ENCODE measurements at regions not wholly inside any gene's neighbourhood (a gene's known extent, or its start where the extent isn't known, plus 50 kb on each side); places are given as distances from the start of the nearest gene placed in this dataset.

DNA sequence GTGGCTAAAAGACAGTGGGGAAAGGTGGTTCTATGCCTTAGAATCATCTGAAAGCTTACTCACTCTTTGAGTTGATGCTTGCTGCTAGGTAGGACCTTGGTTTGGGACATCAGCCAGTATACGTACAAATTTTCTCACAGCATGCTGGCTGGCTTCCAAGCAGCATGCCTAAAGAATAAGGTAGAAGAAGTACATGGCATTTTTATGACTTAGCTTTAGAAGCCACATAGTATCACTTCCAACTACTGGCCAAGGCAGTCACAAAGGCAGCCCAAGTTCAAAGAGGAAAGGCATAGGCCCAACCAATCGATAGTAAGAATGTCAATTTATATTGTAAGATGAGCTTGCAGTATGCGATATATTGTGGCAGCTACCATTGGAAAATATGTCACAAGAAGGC, 284.2 kb upstream of the CAND1 start:
- H3K9me3 ChIP-seq = no peaks in the 10 kb centered on the region
- intact Hi-C loops (cut with DNase I) = no loop called here
- H3K4me1 ChIP-seq = no peaks in the 10 kb centered on the region
- H3K36me3 ChIP-seq = no peaks in the 10 kb centered on the region
- no peak overlapping the region for H3K9ac ChIP-seq (ENCODE audit: low read depth in 2 of 2, low read length in 2 of 2)
- no peaks in the 10 kb centered on the region for H3K27me3 ChIP-seq
- no peak for DNase-seq
- TF ChIP-seq, protein P1, sequence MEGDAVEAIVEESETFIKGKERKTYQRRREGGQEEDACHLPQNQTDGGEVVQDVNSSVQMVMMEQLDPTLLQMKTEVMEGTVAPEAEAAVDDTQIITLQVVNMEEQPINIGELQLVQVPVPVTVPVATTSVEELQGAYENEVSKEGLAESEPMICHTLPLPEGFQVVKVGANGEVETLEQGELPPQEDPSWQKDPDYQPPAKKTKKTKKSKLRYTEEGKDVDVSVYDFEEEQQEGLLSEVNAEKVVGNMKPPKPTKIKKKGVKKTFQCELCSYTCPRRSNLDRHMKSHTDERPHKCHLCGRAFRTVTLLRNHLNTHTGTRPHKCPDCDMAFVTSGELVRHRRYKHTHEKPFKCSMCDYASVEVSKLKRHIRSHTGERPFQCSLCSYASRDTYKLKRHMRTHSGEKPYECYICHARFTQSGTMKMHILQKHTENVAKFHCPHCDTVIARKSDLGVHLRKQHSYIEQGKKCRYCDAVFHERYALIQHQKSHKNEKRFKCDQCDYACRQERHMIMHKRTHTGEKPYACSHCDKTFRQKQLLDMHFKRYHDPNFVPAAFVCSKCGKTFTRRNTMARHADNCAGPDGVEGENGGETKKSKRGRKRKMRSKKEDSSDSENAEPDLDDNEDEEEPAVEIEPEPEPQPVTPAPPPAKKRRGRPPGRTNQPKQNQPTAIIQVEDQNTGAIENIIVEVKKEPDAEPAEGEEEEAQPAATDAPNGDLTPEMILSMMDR (IDR thresholded peaks at IDR 0.05) = no peak
- H3K4me3 ChIP-seq = no peak overlapping the region
- H3K27ac ChIP-seq = no peak overlapping the region

DNA sequence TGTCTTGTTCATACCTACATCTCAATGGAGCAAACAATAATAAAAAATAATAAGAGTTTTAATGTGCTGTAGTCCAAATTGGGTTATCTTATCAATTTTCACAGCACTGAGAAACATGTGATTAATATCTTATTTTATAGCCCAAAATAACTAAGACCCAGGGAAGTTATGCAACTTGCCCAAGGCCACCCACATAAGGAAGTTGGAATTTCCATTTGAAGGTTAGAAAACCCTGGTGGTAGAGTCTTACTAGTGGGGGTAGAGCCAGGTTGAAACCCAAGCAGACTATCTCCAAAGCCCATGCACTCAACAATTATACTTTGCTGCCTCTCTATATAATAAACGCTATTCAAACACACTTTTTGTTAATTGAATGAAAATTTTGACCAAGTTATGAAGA, 270.0 kb upstream of the CAND1 start:
- no peak overlapping the region for H3K9ac ChIP-seq (ENCODE audit: low read depth in 2 of 2, low read length in 2 of 2)
- no peaks in the 10 kb centered on the region for H3K27me3 ChIP-seq
- TF ChIP-seq, protein P1 (IDR thresholded peaks at IDR 0.05) = no peak
- intact Hi-C loops (cut with DNase I) = no loop called here
- H3K9me3 ChIP-seq = no peaks in the 10 kb centered on the region
- no peaks in the 10 kb centered on the region for H3K36me3 ChIP-seq
- DNase-seq = no peak
- H3K4me3 ChIP-seq = no peak overlapping the region
- no peaks in the 10 kb centered on the region for H3K4me1 ChIP-seq
- H3K27ac ChIP-seq = no peak overlapping the region

GRCh38 chr12:67001251-67001650, 267.9 kb upstream of the CAND1 start:
- Histone ChIP-seq H3K9me3 (no peaks in the 10 kb centered on the region), H3K4me1 (no peaks in the 10 kb centered on the region), H3K36me3 (no peaks in the 10 kb centered on the region), H3K27me3 (no peaks in the 10 kb centered on the region), H3K9ac (ENCODE audit: low read depth in 2 of 2, low read length in 2 of 2) (no peak overlapping the region), H3K27ac (no peak overlapping the region), H3K4me3 (no peak overlapping the region)
- intact Hi-C loops (cut with DNase I) = no loop called here
- DNase-seq = no peak
- TF ChIP-seq, protein P1 (IDR thresholded peaks at IDR 0.05) = no peak

DNA sequence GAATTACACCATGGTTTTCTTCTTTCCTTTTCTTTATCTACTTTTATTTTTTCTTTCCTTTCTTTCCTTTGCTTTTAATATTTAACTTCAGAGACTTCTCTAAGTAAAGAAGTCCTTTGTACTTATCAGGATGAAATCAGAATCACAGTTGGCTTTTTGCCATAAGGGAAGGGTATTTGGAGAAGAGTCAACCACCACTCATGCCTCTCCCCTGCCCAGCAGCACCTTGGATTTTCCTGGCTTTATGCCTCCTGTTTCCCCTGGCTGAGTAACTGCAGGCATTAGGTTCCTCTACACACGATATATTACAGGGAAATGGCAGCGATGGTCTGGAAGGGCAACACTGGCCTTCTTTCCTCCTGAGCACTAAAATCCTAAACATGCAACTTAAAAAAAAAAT, 266.4 kb upstream of the CAND1 start:
- intact Hi-C loops (cut with DNase I) = no loop called here
- TF ChIP-seq, protein P1 (IDR thresholded peaks at IDR 0.05) = no peak
- DNase-seq = no peak
- Histone ChIP-seq H3K9me3 (no peaks in the 10 kb centered on the region), H3K4me1 (no peaks in the 10 kb centered on the region), H3K9ac (ENCODE audit: low read depth in 2 of 2, low read length in 2 of 2) (no peak overlapping the region), H3K4me3 (no peak overlapping the region), H3K36me3 (no peaks in the 10 kb centered on the region), H3K27ac (no peak overlapping the region), H3K27me3 (no peaks in the 10 kb centered on the region)

DNA sequence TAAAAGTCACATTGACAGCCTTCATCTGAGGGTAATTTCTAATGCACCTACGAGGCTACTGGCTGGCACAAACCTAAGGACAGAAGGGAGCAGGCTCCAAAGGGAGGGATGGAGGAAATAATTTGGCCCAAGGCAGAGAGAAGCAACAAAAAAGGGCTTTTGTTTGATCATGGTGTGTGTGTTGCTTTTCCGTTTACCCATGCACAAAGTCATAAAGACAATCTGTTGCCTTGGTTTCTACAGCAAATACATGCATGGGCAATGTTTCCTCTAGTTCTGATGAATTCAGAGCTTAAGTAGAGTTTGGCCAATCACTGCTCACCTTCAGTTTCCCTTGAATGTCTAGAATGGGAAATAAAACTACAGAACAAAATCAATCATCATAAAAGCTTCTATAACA, 262.5 kb upstream of the CAND1 start:
- H3K9ac ChIP-seq (ENCODE audit: low read depth in 2 of 2, low read length in 2 of 2) = no peak overlapping the region
- no peaks in the 10 kb centered on the region for H3K9me3 ChIP-seq
- no peaks in the 10 kb centered on the region for H3K4me1 ChIP-seq
- H3K27ac ChIP-seq = no peak overlapping the region
- H3K36me3 ChIP-seq = no peaks in the 10 kb centered on the region
- no peak for DNase-seq
- TF ChIP-seq, protein P1 (IDR thresholded peaks at IDR 0.05) = no peak
- intact Hi-C loops (cut with DNase I) = no loop called here
- no peak overlapping the region for H3K4me3 ChIP-seq
- H3K27me3 ChIP-seq = no peaks in the 10 kb centered on the region

DNA sequence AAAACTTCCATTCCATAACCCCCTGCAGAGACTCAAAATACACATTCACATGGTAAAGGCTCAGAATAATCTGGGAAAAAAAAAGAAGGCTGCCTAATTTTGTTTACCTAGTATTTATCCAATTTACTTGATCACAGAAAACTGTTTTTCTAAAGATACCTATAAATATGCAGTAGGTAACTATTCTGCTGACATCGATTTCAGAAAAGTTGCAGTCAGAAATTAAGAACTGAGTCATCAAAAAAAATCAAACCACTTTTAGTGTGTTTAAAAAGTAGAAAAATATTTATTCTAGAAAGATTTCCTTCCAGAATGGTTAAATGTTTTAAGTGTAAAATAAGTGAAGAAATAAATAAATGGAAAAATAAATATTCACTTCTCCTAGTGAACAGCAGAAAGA, 254.5 kb upstream of the CAND1 start:
- H3K27ac ChIP-seq = no peak overlapping the region
- H3K36me3 ChIP-seq = no peaks in the 10 kb centered on the region
- intact Hi-C loops (cut with DNase I) = no loop called here
- DNase-seq = no peak
- TF ChIP-seq, protein P1 (IDR thresholded peaks at IDR 0.05) = no peak
- H3K9ac ChIP-seq (ENCODE audit: low read depth in 2 of 2, low read length in 2 of 2) = no peak overlapping the region
- H3K4me3 ChIP-seq = no peak overlapping the region
- H3K27me3 ChIP-seq = no peaks in the 10 kb centered on the region
- H3K9me3 ChIP-seq = no peaks in the 10 kb centered on the region
- no peaks in the 10 kb centered on the region for H3K4me1 ChIP-seq
